ENCODE measurements at regions not wholly inside any gene's neighbourhood (a gene's known extent, or its start where the extent isn't known, plus 50 kb on each side); places are given as distances from the start of the nearest gene placed in this dataset.
A peak's percentile ranks its signal among the peaks of the same experiment; 100 is the strongest.

GRCh38 chr5:63233911-63234310 is 655.3 kb downstream of the LRRC70 start:
- Histone ChIP-seq H2BK120ac (replicated peaks; ENCODE audit: low read depth, low read length) (no peak overlapping the region), H3K36me3 (ENCODE audit: control insufficient read depth in 2 of 4, insufficient read depth in 4 of 4, low read length in 3 of 4) (no peaks in the 10 kb centered on the region), H3K56ac (replicated peaks; ENCODE audit: insufficient read length, low read depth, low read length) (no peak overlapping the region), H4K5ac (ENCODE audit: insufficient read length, low read depth, low read length) (no peak overlapping the region), H2AK5ac (ENCODE audit: low read depth, low read length) (no peak overlapping the region), H3K9me3 (ENCODE audit: insufficient read depth in 2 of 2, low read depth in 1 of 2, low read length in 1 of 2) (no peaks in the 10 kb centered on the region), H3K4ac (replicated peaks; ENCODE audit: insufficient read length, low read depth, low read length) (no peak overlapping the region), H3K27ac (ENCODE audit: low read depth, low read length) (no peak overlapping the region), H2AFZ (ENCODE audit: low read length) (0 out of 2 replicates have a peak overlapping the region, but pooled peaks have one; percentile 32), H2BK5ac (ENCODE audit: low read depth, low read length) (no peak overlapping the region), H2BK12ac (ENCODE audit: low read depth, low read length) (no peak overlapping the region), H4K8ac (ENCODE audit: extremely low read depth, insufficient read depth, low read length) (no peak overlapping the region), H3K18ac (ENCODE audit: extremely low read depth, low read length) (no peak overlapping the region), H3K4me3 (ENCODE audit: extremely low read depth in 1 of 4, insufficient read depth in 2 of 4, low read depth in 3 of 4, low read length in 4 of 4) (no peak overlapping the region), H4K91ac (replicated peaks; ENCODE audit: insufficient read length, low read length) (no peak overlapping the region), H3K4me2 (ENCODE audit: insufficient read depth in 1 of 2, low read depth in 2 of 2, low read length in 2 of 2) (no peak overlapping the region), H3K4me1 (replicated peaks in 1 of 4; ENCODE audit: control insufficient read depth in 3 of 4, insufficient read depth in 4 of 4, low read length in 3 of 4) (no peaks in the 10 kb centered on the region; a peak in 2 of 7 replicates), H2BK20ac (ENCODE audit: low read length) (no peak overlapping the region), H4K20me1 (replicated peaks in 1 of 2; ENCODE audit: control insufficient read depth in 1 of 2, insufficient read depth in 2 of 2, low read length in 2 of 2) (no peaks in the 10 kb centered on the region), H3K27me3 (replicated peaks in 1 of 4; ENCODE audit: control insufficient read depth in 3 of 4, extremely low read depth in 1 of 4, insufficient read depth in 3 of 4, low read length in 3 of 4) (no peaks in the 10 kb centered on the region), H3K79me2 (ENCODE audit: control insufficient read depth in 1 of 2, insufficient read depth in 2 of 2, low read length in 2 of 2) (no peaks in the 10 kb centered on the region), H3K9ac (replicated peaks in 1 of 4; ENCODE audit: extremely low read depth in 1 of 4, low read depth in 3 of 4, low read length in 3 of 4) (no peak overlapping the region), H2BK15ac (ENCODE audit: low read length) (no peak overlapping the region), H3K79me1 (ENCODE audit: low read depth, low read length) (no peaks in the 10 kb centered on the region), H3K23me2 (ENCODE audit: low read depth, low read length) (no peaks in the 10 kb centered on the region), H3K23ac (ENCODE audit: insufficient read length) (no peak overlapping the region), H3K14ac (ENCODE audit: insufficient read length) (no peak overlapping the region)
- POLR2A ChIA-PET (ENCODE audit: partially characterized antibody) = no interaction called here
- DNase-seq (ENCODE audit: low read depth in 1 of 2, low spot score in 2 of 2) (no peak), FAIRE-seq (no peak)
- CTCF ChIA-PET (ENCODE audit: partially characterized antibody) = interaction anchor here (1.0 to 1.6 kb wide), 3 partner anchors 8 to 573 kb away, joined by 3 to 5 read pairs (median 3); no protein-coding TSS in a partner anchor
- WGBS, 2 experiments (ENCODE audit: extremely low coverage in 1 of 2, insufficient coverage in 1 of 2, insufficient read length in 1 of 2, insufficient replicate concordance in 2 of 2, low coverage in 1 of 2, low lambda C conversion rate in 2 of 2, missing lambda C conversion rate in 1 of 2) = 83% methylated on average over 3 of the region's 3 CpGs; no CpG with 5 or more reads in 1 of the 2 experiments
- TF ChIP-seq JUND (IDR thresholded peaks at IDR 0.05; ENCODE audit: low read length) = no peak
- no peak for TF ChIP-seq POU5F1 (IDR thresholded peaks at IDR 0.05; ENCODE audit: low read depth, low read length)
- TF ChIP-seq, protein P1, sequence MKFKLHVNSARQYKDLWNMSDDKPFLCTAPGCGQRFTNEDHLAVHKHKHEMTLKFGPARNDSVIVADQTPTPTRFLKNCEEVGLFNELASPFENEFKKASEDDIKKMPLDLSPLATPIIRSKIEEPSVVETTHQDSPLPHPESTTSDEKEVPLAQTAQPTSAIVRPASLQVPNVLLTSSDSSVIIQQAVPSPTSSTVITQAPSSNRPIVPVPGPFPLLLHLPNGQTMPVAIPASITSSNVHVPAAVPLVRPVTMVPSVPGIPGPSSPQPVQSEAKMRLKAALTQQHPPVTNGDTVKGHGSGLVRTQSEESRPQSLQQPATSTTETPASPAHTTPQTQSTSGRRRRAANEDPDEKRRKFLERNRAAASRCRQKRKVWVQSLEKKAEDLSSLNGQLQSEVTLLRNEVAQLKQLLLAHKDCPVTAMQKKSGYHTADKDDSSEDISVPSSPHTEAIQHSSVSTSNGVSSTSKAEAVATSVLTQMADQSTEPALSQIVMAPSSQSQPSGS (IDR thresholded peaks at IDR 0.05; ENCODE audit: low read length) = no peak
- no peak for TF ChIP-seq TAF7 (optimal IDR thresholded peaks at IDR 0.05; ENCODE audit: borderline replicate concordance, low read depth, low read length)
- no peak for TF ChIP-seq GTF2F1 (IDR thresholded peaks at IDR 0.05; ENCODE audit: borderline replicate concordance, low read depth, low read length)
- TF ChIP-seq PHF8 (conservative IDR thresholded peaks at IDR 0.05; ENCODE audit: low read depth, low read length) = no peak
- no peak for TF ChIP-seq JUN (IDR thresholded peaks at IDR 0.05; ENCODE audit: low read depth, low read length)
- no peak for TF ChIP-seq MAFK (IDR thresholded peaks at IDR 0.05; ENCODE audit: low read depth, low read length)
- no peak for TF ChIP-seq EP300 (IDR thresholded peaks at IDR 0.05; ENCODE audit: borderline replicate concordance in 1 of 2, low read depth in 2 of 2, low read length in 2 of 2)
- no peak for TF ChIP-seq USF2 (IDR thresholded peaks at IDR 0.05; ENCODE audit: low read length)
- TF ChIP-seq RXRA (IDR thresholded peaks at IDR 0.05; ENCODE audit: insufficient read depth, low read depth, low read length) = no peak
- no peak for TF ChIP-seq CHD1 (IDR thresholded peaks at IDR 0.05; ENCODE audit: low read depth, low read length)

Data from H1 (cell line).